Keratinocyte (primary cell): ENCODE measurements at regions not wholly inside any gene's neighbourhood (a gene's known extent, or its start where the extent isn't known, plus 50 kb on each side); places are given as distances from the start of the nearest gene placed in this dataset.

Source experiments
- DNase-seq: peaks from one replicate; pipeline ENCODE4 v3.0.0-alpha.2; 2011; ENCODE audit warnings: low read depth, missing footprints, low spot score
- FAIRE-seq: peaks from 2 replicates; lab custom pipeline; 2011; peaks lifted over from hg19 to GRCh38; lab: Jason Lieb, UNC
- H2AFZ ChIP-seq: 2 replicates; pipeline ENCODE4 v1.6.0; 2012; ENCODE audit warnings: low read length, control low read depth, inconsistent platforms; ENCODE audit not compliant: control insufficient read depth
- H3K27ac ChIP-seq: 2 replicates; pipeline ENCODE4 v1.5.1; 2011; ENCODE audit warnings: low read length; ENCODE audit not compliant: control insufficient read depth, insufficient read depth
- H3K27me3 ChIP-seq: 3 replicates; pipeline ENCODE4 v1.6.0; 2011; ENCODE audit warnings: low read length; ENCODE audit not compliant: control insufficient read depth, insufficient read depth; ENCODE audit errors: extremely low read depth
- H3K36me3 ChIP-seq, 2 experiments: 2 replicates in 1 of 2; 3 replicates in 1 of 2; pipeline ENCODE4 v1.5.1; 2011; ENCODE audit warnings: low read length in 2 of 2, mild to moderate bottlenecking in 1 of 2; ENCODE audit not compliant: control insufficient read depth in 2 of 2, insufficient read depth in 2 of 2; ENCODE audit errors: extremely low read depth in 1 of 2
- H3K4me1 ChIP-seq: 3 replicates; pipeline ENCODE4 v1.5.1; 2011; ENCODE audit warnings: low read length; ENCODE audit not compliant: control insufficient read depth, insufficient read depth; ENCODE audit errors: extremely low read depth
- H3K4me2 ChIP-seq: 3 replicates; pipeline ENCODE4 v1.6.0; 2011; ENCODE audit warnings: low read depth, low read length; ENCODE audit not compliant: control insufficient read depth, insufficient read depth; ENCODE audit errors: extremely low read depth
- H3K4me3 ChIP-seq, 3 experiments: fragments of 200-600 bp in 1 of 3; sonication (generic) in 1 of 3; 2 replicates in 2 of 3; 3 replicates in 1 of 3; pipeline ENCODE4 v1.5.1; 2011 to 2016; ENCODE audit warnings: low read length in 3 of 3, mild to moderate bottlenecking in 3 of 3, control low read depth in 2 of 3, inconsistent platforms in 1 of 3, low read depth in 1 of 3, mixed read lengths in 1 of 3, mixed run types in 1 of 3, moderate library complexity in 1 of 3; ENCODE audit not compliant: control insufficient read depth in 2 of 3, insufficient read depth in 2 of 3; ENCODE audit errors: extremely low read depth in 1 of 3
- H3K79me2 ChIP-seq: 2 replicates; pipeline ENCODE4 v1.6.0; 2012; ENCODE audit warnings: low read length; ENCODE audit not compliant: control insufficient read depth, insufficient read depth
- H3K9ac ChIP-seq: 3 replicates; pipeline ENCODE4 v1.6.0; 2011; ENCODE audit warnings: low read length; ENCODE audit not compliant: control insufficient read depth, insufficient read depth; ENCODE audit errors: extremely low read depth
- H3K9me1 ChIP-seq: 3 replicates; pipeline ENCODE4 v1.6.0; 2011; ENCODE audit warnings: low read length; ENCODE audit not compliant: control insufficient read depth, insufficient read depth; ENCODE audit errors: extremely low read depth
- H3K9me3 ChIP-seq: 2 replicates; pipeline ENCODE4 v1.5.1; 2012; ENCODE audit warnings: low read depth, low read length; ENCODE audit not compliant: control insufficient read depth
- H4K20me1 ChIP-seq: 3 replicates; pipeline ENCODE4 v1.6.0; 2011; ENCODE audit warnings: low read length; ENCODE audit not compliant: control insufficient read depth, insufficient read depth; ENCODE audit errors: extremely low read depth
- EZH2 ChIP-seq: IDR thresholded peaks from one replicate; pipeline ENCODE4 v1.6.1; 2012; ENCODE audit warnings: inconsistent platforms, mild to moderate bottlenecking, low read length, moderate library complexity
- dilution Hi-C: fragments of 300-500 bp; cut with MboI; formaldehyde crosslinking; loops from one replicate; pipeline ENCODE4 v1.7.0; 2020; ENCODE audit warnings: low sequenced_read_pairs; ENCODE audit not compliant: extremely low pct_ligation_motif_present
- TF ChIP-seq, protein P1 (sequence below), 3 experiments: IDR thresholded peaks in 1 of 3; conservative IDR thresholded peaks in 1 of 3; optimal IDR thresholded peaks in 1 of 3; 2 replicates in 2 of 3; 3 replicates in 1 of 3; pipeline versions ENCODE3 to v1.5.1; 2011; ENCODE audit warnings: low read length in 3 of 3, mild to moderate bottlenecking in 3 of 3, moderate library complexity in 2 of 3, control low read depth in 1 of 3, inconsistent platforms in 1 of 3; ENCODE audit not compliant: insufficient read depth in 2 of 3; ENCODE audit errors: extremely low read depth in 1 of 3

DNA sequence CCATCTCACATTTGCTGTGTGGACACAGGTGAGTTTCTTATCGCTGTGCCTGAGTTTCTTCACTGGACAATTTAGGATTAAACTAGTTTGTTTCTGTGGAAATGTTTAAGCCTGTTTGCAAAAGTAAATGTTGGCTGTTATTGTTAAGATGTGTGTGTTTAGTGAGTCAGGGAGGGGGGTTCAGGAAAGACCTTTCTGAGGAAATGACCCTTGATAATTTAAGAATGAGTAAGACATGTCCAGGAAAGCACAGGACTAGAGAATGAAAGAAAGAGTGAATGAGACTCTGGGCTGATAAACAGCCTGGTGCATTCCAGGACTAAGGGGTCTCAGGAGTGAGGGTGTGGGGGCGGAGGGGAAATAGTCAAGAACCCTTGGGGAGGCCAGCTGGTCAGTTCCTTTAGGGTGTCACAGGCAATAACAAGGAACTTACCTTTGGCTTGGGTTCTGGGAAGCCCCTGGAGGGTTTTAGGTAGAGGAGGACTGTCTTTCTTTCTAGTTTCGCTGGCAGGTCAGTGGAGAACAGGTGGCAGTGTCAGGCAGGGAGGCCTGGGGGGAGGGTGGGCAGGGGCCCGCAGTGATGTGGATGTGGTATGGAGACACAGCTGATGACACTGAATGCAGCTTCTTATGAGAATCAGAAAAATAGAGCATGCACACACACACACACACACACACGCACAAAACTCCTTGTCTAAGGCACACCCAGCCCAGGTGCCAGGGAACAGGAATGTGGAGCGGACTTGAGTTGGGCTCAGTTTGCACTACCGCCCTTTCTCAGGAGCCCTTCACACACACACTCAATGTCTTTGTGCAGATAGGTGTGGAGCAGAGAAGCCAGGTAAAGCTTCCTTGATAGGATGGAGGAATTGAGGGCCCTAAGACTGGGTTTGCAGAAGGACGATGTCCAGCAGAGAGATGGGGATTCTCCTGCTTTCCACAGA is 1005.5 kb downstream of the VRK1 start:
- Histone ChIP-seq H3K4me2 (no peak overlapping the region), H4K20me1 (no peaks in the 10 kb centered on the region), H3K9me3 (no peaks in the 10 kb centered on the region), H3K9ac (no peak overlapping the region), H3K9me1 (no peaks in the 10 kb centered on the region), H3K79me2 (no peaks in the 10 kb centered on the region), H3K27me3 (no peaks in the 10 kb centered on the region), H3K4me3 (no peak overlapping the region), H3K4me1 (peaks cover 3% of the 10 kb centered on the region), H3K36me3 (no peaks in the 10 kb centered on the region), H3K27ac (no peak overlapping the region), H2AFZ (no peak overlapping the region)
- FAIRE-seq: no peak
- DNase-seq: no peak
- TF ChIP-seq, protein P1, sequence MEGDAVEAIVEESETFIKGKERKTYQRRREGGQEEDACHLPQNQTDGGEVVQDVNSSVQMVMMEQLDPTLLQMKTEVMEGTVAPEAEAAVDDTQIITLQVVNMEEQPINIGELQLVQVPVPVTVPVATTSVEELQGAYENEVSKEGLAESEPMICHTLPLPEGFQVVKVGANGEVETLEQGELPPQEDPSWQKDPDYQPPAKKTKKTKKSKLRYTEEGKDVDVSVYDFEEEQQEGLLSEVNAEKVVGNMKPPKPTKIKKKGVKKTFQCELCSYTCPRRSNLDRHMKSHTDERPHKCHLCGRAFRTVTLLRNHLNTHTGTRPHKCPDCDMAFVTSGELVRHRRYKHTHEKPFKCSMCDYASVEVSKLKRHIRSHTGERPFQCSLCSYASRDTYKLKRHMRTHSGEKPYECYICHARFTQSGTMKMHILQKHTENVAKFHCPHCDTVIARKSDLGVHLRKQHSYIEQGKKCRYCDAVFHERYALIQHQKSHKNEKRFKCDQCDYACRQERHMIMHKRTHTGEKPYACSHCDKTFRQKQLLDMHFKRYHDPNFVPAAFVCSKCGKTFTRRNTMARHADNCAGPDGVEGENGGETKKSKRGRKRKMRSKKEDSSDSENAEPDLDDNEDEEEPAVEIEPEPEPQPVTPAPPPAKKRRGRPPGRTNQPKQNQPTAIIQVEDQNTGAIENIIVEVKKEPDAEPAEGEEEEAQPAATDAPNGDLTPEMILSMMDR (optimal IDR thresholded peaks at IDR 0.05 in 1 of 3, IDR thresholded peaks at IDR 0.05 in 1 of 3, conservative IDR thresholded peaks at IDR 0.05 in 1 of 3; ENCODE audit: extremely low read depth in 1 of 3, insufficient read depth in 2 of 3, low read length in 3 of 3): no peak
- no peak for TF ChIP-seq EZH2
- dilution Hi-C loops: no loop called here

DNA sequence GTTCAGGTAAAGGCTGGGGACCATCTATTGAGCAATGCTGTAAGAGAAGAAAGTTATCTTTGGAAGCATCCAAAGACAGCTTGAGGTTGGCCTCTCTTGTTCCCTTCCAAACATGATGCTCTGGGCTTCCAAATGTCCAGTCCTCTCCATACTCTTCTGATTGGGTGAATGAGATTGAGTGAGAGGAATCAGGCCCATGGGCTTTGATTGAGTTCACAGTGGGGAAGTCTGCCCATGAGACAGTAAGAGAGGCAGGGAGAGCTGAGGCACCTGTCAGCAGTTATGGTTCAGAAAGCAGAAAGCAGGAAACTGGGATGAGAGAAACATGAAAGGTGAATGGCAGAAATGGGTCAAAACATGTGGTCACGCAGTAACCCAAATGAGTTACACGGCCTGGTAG is 1006.9 kb downstream of the VRK1 start:
- no peak overlapping the region for H3K27ac ChIP-seq
- dilution Hi-C loops: no loop called here
- H3K36me3 ChIP-seq: no peaks in the 10 kb centered on the region
- no peaks in the 10 kb centered on the region for H3K9me1 ChIP-seq
- H3K9ac ChIP-seq: no peak overlapping the region
- no peak overlapping the region for H3K4me2 ChIP-seq
- no peaks in the 10 kb centered on the region for H3K79me2 ChIP-seq
- FAIRE-seq: no peak
- TF ChIP-seq, protein P1 (optimal IDR thresholded peaks at IDR 0.05 in 1 of 3, IDR thresholded peaks at IDR 0.05 in 1 of 3, conservative IDR thresholded peaks at IDR 0.05 in 1 of 3; ENCODE audit: extremely low read depth in 1 of 3, insufficient read depth in 2 of 3, low read length in 3 of 3): no peak
- TF ChIP-seq EZH2: no peak
- H3K9me3 ChIP-seq: no peaks in the 10 kb centered on the region
- H3K27me3 ChIP-seq: no peaks in the 10 kb centered on the region
- H3K4me1 ChIP-seq: peaks cover 3% of the 10 kb centered on the region
- no peaks in the 10 kb centered on the region for H4K20me1 ChIP-seq
- no peak overlapping the region for H3K4me3 ChIP-seq
- no peak overlapping the region for H2AFZ ChIP-seq
- no peak for DNase-seq
